Caki2 (cell line): ENCODE measurements at regions not wholly inside any gene's neighbourhood (a gene's known extent, or its start where the extent isn't known, plus 50 kb on each side); places are given as distances from the start of the nearest gene placed in this dataset.
"Not testable (repeated sequence)": the region's sequence is repeated elsewhere in the genome, so short reads cannot be mapped to it uniquely, and the experiment has no call there.

ENCODE experiments used
- DNase-seq: peaks from one replicate; pipeline ENCODE4 v3.0.0-alpha.2; 2015; ENCODE audit warnings: low read depth
- in situ Hi-C: cut with HindIII; loops from 2 replicates; pipeline ENCODE4 v1.10.0; 2016; ENCODE audit warnings: low sequenced_read_pairs, low pct_unique_long_range_greater_than_20kb, mixed read lengths

DNA sequence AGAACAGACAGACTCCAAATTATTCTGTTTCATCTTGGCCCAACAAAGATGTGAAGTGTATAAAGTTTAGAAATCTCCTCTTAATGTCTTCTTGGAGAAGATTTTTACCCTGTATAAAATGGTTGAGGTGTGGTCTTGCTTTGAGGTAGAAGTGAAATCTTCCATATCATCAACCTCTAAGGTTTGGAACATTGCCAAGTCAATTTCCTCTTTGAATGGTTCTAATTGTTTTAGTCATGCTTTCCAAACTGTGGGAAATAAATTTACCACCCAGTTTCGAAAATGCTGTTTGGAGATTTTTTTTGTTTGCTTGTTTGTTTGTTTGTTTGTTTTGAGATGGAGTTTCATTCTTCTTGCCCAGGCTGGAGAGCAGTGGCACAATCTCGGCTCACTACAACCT is 174.1 kb upstream of the ADAMTS3 start:
- no peak for DNase-seq

DNA sequence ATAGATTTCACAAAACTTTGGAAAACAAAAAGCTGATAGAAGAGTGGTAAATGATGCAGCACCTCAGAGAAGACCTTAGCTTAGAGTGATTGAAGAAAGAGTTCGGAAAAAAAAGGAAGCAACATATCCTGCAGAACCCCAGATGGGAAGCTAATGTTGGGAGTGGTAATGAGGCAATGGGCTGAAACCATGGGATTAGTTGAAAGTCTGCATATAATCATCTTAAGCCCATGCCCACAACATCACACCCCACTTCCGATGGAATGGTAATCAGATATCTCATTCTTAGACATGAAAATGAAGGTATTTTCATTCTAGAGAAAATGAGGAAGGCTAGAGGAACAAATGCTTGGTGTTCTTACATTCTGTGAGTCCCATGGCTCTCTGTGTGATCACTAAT is 146.3 kb upstream of the ADAMTS3 start:
- DNase-seq, result no peak
- in situ Hi-C loops, result no loop called here

More for the DNA sequence above, 174.1 kb upstream of the ADAMTS3 start:
- in situ Hi-C loops, result no loop called here

DNA sequence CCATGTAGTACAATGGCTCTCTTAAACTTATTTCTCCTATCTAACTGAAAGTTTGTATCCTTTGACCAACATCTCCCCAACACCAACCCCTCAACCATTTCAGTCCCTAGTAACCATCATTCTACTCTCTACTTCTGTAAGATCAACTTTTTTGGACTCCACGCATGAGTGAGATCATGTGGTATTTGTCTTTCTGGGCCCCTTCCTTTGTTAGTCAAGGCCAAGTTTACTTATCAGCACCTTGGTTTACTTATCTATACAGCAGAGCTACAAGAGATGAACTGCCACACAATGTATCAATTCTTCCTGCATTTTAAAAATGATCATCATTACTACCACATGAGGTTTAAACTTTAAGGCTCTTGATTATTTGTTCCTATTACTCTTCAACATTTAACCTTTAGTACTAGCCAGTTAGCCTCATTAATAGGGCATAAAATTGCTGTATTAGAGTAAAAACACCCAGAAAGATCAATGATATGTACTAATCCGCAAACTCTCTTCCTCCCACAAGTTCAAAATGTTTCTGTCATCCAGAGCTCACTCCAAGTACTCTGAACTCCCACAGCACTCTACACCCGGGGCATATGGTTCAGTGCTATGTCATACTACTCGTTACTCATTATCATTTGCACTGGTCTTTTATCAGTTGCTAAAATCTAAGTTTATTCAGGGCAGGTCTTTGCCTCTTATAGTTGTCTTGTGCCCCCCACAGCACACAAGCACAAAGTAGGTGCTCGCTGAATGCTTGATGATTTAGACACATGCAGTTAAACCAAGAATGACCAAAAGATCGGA is 145.7 kb upstream of the ADAMTS3 start:
- in situ Hi-C loops, result no loop called here
- DNase-seq, result no peak

DNA sequence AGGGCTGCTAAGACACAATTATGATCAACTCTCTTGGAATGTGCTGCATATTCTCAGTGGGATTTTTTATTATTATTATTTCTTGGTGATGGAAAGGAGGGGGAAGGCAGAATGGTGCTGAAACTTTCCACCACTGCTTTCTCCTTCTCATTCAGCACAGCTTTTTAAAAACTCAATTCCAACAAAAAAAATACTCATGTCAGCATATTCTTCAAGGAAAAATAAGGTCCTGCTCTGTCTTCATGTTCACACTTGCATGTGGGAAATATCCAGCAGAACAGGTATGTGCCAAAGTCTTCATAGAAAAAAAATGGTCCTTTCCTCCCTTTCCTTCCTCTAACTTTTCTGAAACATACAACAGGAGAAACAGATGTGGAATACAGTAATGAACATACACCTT is 144.0 kb upstream of the ADAMTS3 start:
- DNase-seq, result no peak
- in situ Hi-C loops, result no loop called here

DNA sequence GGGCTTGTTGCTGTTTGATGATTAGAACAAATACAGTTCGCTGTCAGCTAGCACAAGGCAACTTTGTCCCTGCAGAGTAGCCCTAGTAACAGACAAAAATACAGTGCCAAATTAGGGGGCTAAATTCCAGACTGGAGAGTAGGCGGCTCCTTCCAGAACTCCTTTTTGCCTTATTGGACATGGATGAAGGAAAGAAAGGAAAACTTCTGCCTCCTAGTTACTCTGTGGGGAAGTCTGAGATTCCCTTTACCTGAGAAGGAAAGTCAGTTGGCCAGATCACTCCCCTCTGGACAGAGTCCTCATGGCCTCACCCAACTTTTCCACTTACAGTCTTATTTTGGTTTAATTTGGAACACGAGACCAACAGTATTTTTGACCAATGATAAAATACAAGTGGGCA is 140.5 kb upstream of the ADAMTS3 start:
- DNase-seq, result no peak
- in situ Hi-C loops, result no loop called here

DNA sequence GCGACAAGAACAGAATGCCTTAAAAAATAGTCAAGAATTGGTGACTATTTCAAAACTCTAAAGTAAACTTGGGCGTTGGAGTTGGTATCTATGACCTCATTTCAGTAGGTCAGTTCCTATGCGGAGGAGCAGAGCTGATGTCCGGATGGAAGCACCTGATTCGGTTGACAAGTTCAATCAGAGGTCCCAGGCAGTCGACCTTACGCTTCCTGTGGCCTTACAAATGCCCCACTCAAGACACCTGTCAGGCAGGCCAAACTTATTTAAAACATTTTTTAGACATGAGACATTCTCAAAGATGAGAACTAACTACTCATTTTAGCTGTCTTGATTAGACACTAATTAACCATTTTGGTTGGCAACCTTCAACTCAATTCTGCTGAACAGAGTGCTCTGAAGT is 137.7 kb upstream of the ADAMTS3 start:
- in situ Hi-C loops, result no loop called here
- no peak for DNase-seq

DNA sequence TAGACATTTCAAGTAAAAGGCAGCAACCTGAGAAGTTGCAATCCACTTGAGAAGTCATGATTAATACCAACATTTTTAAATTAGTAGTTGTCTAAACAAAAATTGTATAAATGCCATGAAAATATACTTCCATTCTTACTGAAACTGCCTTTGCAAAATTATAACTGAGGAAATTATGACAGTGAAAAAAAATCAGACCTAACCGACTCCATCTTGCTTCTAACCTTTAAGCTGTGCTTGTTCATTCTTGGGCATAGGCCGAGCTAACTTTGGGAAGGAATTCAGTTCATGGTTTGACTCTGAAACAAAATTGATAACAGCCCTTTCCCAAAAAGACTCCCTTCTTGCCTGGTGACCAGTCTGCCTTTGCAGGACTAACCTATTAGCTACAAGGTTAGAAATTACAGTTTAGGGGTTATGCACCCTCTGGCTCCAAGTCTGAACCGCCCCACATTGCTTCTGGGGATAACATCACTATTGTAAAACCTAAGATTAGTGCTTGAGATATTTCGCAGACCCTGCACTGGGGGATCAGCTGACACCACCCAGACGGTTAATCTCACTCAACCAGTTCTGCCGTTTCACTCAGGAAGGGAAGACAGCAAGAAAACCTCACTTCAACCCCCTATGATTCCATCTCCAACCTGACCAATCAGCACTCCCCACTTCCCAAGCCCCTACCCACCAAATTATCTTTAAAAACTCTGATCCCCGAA is 136.1 kb upstream of the ADAMTS3 start:
- in situ Hi-C loops, DNase-seq: not testable (repeated sequence)

DNA sequence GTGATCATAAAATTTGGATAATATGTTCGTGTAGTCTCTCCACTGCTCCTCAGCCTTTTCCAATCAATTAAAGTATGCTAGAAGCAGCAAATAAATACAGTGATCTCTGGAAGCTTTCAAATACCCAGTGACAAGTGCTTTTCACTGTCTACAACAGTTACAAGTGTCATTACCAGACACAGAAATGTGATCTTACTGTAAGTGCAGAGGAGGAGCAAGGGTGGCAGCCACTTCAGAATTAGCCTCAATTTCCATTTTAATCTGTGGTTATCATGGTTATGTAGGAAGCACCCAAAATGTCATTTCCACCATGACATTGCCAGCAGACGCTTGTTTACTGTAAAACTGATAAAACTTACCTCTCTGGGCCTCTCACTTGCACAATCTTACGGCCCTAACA is 133.9 kb upstream of the ADAMTS3 start:
- in situ Hi-C loops, result no loop called here
- DNase-seq, result no peak

DNA sequence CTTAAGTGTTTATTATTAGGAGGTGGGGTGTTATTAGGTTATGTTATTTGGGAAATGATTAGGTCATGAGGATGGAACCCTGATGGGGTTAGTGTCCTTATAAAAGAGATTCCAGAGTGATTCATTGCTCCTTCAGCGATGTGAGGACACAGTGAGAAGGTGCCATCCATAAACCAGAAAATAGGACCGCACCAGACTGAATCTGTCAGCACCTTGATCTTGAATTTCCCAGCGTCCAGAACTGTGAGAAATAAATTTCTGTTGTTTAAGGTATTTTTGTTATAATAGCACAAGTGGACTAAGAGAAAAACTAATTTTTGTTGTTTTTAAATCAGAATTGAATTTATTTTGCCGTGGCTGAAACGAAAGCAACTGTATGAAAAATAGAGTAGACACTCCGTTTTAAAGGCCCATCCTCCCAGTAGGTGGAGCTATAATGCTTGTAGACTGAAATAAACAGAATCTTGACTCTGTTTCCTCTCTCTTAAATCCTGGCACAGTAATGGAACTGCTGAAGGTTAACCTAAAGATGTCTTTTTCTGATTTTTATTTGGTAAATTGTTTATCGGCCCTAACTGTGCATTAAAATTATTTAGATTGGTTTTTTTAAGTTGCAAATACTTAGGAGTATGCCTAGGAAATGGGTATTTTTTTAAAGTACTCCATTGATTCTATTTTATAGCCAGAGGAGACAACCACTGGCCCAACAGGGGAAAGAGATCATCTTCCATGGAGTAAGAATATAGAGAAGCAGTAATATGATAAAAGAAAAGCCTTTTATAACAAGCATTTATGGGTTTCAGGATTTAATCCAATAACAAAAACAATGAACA is 133.2 kb upstream of the ADAMTS3 start:
- peak; percentile 51 for DNase-seq
- in situ Hi-C loops, result no loop called here

DNA sequence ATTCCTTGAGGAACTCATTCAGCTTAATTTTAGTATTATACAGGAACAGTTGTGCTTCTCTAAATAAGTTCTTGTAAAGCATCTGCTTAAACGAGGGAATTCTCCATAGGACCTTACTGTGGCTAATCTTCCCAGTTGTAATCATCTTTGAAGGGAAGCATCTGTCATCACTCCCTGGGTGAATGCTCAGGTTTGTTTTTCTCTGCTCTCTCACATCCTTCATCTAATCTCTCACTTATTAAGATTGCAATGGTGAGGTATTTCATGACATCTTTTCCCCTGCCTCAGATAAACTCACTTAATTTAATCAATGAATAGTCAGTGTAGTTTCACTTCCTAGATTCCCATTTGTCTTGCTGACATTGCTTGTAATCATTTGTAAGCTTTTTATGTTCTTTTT is 121.8 kb upstream of the ADAMTS3 start:
- peak; percentile 56 for DNase-seq
- in situ Hi-C loops, result no loop called here

DNA sequence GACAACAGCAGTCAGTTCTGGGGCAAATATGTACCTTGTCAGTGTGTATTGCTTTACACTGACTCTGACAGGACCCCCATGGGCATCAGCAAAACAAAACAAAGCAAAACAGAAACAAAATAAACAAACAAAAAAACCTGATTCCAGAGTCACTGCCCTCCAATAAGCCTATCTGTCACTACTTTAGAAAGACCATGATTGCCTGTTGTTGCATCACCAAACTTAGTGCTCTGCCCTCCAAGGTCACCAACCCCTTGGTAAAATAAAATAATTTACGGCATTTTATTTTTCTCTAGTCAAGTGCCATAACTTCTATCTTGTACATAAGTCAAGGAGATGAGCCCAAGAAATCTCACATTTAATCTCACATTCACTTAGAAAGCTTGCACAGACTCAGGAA is 120.9 kb upstream of the ADAMTS3 start:
- DNase-seq, result no peak
- in situ Hi-C loops, result no loop called here

DNA sequence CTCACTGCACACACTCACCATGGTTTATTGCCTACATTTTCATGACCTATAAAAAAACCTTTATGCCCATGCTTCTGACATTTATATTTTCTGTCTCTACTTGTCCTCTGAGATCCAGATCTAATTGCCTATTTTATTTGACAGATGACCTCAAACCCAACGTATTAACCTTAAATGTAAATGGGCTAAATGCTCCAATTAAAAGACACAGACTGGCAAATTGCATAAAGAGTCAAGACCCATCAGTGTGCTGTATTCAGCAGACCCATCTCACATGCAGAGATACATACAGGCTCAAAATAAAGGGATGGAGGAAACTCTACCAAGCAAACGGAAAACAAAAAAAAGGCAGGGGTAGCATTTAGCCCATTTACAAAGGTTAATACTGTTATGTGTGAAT is 117.4 kb upstream of the ADAMTS3 start:
- in situ Hi-C loops, DNase-seq: not testable (repeated sequence)

DNA sequence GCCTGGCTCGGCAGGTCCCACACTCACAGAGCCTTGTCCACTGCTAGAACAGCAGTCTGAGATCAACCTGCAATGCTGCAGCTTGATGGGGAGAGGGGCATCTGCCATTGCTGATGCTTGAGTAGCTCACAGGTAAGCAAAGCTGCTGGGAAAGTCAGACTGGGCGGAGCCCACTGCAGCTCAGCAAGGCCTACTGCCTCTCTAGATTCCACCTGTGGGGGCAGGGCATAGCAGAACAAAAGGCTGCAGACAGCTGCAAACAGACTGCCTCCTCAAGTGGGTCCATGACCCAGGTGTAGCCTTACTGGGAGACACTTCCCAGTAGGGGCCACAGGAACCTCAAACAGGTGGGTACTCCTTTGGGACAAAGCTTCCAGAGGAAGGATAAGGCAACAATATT is 110.6 kb upstream of the ADAMTS3 start:
- DNase-seq, result no peak
- in situ Hi-C loops, result no loop called here

DNA sequence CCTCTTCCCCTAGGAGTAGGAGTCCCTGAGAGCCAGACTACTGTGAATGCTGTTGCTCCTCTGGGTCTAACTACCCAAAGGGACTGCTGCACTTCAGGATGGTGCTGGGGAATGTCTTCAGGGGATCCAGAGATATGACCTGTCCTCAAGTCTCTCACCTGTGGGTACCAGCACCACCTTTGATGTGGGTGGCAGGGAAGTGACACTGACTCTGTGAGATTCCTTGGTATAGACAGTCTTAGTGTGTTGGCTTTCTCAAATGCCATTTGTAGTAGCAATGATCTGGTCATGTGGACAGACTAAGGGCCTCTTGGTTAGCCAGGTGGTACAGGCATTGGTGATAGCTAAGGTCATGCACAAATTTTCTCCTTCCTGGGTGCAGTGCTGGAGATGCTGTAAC is 108.9 kb upstream of the ADAMTS3 start:
- in situ Hi-C loops, result no loop called here

DNA sequence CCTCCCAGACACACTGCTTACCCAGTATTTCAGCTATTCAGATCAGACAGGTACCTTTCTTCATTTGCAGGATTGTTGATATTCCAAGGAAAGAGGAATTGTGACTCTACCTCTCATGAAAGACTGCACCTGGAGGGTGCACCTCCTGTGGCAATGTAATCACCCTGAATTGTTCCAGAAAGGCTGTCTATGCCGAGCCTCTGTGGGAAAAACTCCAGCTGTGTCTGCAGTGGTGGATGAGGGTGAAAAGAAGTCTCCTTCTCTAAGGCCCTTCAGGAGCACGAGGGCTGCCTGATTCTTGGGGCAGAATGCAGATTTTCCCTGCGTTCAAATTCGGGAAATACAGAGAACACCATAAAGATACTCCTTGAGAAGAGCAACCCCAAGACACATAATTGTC is 108.2 kb upstream of the ADAMTS3 start:
- DNase-seq, result no peak
- in situ Hi-C loops, result no loop called here

More for the DNA sequence above, 108.9 kb upstream of the ADAMTS3 start:
- no peak for DNase-seq

DNA sequence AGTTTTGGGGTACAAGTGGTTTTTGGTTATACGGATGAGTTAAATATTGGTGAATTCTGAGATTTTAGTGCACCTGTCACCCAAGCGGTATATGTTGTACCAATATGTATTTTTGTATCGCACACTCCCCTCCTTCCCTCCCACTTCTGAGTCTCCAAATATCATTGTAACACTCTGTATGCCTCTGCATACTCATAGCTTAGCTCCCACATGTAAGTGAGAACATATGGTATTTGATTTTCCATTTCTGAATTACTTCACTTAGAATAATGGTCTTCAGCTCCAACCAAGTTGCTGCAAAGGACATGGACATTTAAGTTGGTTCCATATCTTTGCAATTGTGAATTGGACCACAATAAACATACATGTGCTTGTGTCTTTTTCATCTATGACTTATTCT is 103.0 kb upstream of the ADAMTS3 start:
- in situ Hi-C loops, result no loop called here
- no peak for DNase-seq

DNA sequence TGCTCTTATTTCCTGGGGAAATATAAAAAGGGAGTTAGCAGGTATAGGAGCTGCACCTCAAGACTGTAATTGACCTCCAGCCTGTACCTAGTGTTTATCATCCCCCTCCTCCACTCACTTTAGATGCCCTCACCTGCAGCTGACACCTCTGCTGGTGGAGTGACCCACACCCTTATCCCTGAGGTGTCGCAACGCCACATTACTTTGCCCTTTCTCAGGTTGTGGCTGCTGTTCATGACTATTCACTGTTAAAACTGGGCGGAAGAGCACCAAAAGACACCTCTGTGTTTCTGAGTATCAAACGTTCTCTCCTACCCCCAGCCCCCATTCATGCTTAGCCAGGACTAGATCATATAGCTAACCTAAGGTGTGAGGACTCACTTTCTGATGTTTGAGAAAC is 101.5 kb upstream of the ADAMTS3 start:
- in situ Hi-C loops, result no loop called here
- DNase-seq, result no peak

DNA sequence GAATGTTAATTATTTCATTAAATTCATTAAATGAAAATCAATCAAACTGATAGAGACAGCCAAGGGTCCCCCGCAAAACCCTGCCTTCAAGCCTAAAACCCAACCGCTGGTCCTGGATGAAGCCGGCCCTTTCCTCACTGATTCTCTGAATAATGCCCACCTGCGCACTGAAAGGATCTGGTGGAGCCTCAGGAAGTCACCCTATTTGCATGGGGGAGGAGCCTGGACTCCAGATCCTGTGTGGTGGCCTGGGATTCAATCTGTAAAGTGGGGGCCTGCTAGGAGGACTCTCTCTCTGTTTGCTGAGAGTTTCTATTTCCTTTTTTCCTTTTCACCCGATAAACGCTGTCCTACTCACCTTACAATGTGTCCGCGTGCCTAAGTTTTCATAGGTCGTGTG is 97.9 kb upstream of the ADAMTS3 start:
- in situ Hi-C loops, result no loop called here
- DNase-seq, result no peak
